ENCODE measurements at regions not wholly inside any gene's neighbourhood (a gene's known extent, or its start where the extent isn't known, plus 50 kb on each side); places are given as distances from the start of the nearest gene placed in this dataset.

DNA sequence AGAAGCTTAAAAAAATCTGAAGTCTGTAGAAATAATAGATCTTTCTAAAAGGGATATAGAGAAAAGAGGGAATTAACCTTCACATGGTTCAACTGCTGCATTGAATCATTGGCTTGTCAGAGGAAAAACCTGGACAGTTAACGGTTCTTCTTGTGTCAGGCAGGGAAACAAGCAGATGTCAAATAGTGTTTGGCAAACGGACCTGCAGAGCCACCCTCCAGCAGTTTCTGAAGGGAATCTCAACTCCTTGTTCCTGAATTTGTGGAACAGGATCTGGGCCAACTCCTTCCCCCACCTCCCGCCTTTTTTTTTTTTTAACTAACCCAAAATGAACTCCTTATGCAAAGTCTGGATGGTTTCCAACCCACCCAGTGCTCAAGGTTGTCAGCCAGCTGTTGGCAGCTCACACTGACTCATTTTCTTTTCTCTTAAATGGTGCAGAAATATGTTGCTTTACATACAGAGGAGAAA, 187.3 kb downstream of the CAND1 start:
- TF ChIP-seq, protein P1, sequence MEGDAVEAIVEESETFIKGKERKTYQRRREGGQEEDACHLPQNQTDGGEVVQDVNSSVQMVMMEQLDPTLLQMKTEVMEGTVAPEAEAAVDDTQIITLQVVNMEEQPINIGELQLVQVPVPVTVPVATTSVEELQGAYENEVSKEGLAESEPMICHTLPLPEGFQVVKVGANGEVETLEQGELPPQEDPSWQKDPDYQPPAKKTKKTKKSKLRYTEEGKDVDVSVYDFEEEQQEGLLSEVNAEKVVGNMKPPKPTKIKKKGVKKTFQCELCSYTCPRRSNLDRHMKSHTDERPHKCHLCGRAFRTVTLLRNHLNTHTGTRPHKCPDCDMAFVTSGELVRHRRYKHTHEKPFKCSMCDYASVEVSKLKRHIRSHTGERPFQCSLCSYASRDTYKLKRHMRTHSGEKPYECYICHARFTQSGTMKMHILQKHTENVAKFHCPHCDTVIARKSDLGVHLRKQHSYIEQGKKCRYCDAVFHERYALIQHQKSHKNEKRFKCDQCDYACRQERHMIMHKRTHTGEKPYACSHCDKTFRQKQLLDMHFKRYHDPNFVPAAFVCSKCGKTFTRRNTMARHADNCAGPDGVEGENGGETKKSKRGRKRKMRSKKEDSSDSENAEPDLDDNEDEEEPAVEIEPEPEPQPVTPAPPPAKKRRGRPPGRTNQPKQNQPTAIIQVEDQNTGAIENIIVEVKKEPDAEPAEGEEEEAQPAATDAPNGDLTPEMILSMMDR (IDR thresholded peaks at IDR 0.05; ENCODE audit: low read depth, low read length, missing input control), result no peak
- TF ChIP-seq, protein P2, sequence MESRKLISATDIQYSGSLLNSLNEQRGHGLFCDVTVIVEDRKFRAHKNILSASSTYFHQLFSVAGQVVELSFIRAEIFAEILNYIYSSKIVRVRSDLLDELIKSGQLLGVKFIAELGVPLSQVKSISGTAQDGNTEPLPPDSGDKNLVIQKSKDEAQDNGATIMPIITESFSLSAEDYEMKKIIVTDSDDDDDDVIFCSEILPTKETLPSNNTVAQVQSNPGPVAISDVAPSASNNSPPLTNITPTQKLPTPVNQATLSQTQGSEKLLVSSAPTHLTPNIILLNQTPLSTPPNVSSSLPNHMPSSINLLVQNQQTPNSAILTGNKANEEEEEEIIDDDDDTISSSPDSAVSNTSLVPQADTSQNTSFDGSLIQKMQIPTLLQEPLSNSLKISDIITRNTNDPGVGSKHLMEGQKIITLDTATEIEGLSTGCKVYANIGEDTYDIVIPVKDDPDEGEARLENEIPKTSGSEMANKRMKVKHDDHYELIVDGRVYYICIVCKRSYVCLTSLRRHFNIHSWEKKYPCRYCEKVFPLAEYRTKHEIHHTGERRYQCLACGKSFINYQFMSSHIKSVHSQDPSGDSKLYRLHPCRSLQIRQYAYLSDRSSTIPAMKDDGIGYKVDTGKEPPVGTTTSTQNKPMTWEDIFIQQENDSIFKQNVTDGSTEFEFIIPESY (IDR thresholded peaks at IDR 0.05), result no peak
- TF ChIP-seq TAF1 (conservative IDR thresholded peaks at IDR 0.05), result no peak
- no peak for TF ChIP-seq RXRA (IDR thresholded peaks at IDR 0.05)
- TF ChIP-seq JUND (IDR thresholded peaks at IDR 0.05), result no peak
- TF ChIP-seq, protein P3, sequence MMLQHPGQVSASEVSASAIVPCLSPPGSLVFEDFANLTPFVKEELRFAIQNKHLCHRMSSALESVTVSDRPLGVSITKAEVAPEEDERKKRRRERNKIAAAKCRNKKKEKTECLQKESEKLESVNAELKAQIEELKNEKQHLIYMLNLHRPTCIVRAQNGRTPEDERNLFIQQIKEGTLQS (IDR thresholded peaks at IDR 0.05), result no peak
- TF ChIP-seq EGR1 (IDR thresholded peaks at IDR 0.05; ENCODE audit: low read depth in 2 of 2), result no peak
- TF ChIP-seq, protein P4, sequence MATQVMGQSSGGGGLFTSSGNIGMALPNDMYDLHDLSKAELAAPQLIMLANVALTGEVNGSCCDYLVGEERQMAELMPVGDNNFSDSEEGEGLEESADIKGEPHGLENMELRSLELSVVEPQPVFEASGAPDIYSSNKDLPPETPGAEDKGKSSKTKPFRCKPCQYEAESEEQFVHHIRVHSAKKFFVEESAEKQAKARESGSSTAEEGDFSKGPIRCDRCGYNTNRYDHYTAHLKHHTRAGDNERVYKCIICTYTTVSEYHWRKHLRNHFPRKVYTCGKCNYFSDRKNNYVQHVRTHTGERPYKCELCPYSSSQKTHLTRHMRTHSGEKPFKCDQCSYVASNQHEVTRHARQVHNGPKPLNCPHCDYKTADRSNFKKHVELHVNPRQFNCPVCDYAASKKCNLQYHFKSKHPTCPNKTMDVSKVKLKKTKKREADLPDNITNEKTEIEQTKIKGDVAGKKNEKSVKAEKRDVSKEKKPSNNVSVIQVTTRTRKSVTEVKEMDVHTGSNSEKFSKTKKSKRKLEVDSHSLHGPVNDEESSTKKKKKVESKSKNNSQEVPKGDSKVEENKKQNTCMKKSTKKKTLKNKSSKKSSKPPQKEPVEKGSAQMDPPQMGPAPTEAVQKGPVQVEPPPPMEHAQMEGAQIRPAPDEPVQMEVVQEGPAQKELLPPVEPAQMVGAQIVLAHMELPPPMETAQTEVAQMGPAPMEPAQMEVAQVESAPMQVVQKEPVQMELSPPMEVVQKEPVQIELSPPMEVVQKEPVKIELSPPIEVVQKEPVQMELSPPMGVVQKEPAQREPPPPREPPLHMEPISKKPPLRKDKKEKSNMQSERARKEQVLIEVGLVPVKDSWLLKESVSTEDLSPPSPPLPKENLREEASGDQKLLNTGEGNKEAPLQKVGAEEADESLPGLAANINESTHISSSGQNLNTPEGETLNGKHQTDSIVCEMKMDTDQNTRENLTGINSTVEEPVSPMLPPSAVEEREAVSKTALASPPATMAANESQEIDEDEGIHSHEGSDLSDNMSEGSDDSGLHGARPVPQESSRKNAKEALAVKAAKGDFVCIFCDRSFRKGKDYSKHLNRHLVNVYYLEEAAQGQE (IDR thresholded peaks at IDR 0.05), result no peak
